Stimulated activated naive CD8-positive, alpha-beta T cell treated with anti-CD3 and anti-CD28 coated beads, Interleukin-15, Interleukin-2, amounts not matched to agents 100 U/mL and 50 U/mL, for 24 hours (primary cell): ENCODE measurements at regions not wholly inside any gene's neighbourhood (a gene's known extent, or its start where the extent isn't known, plus 50 kb on each side); places are given as distances from the start of the nearest gene placed in this dataset.
"Not testable (repeated sequence)": the region's sequence is repeated elsewhere in the genome, so short reads cannot be mapped to it uniquely, and the experiment has no call there.

Experiments used
- ATAC-seq: fragments of 150-1000 bp; cut with Tn5 transposase; one replicate; pipeline ENCODE4 v1.10.0; 2021
- DNase-seq: peaks from one replicate; pipeline ENCODE4 v3.0.0; 2021

GRCh38 chr2:77834360-77835002, 312.3 kb upstream of the LRRTM4 start:
- DNase-seq: no peak
- ATAC-seq: no peak

- DNase-seq (no peak), ATAC-seq (no peak)
Measured at GRCh38 chr2:77838441-77838840, 316.3 kb upstream of the LRRTM4 start.

- DNase-seq (no peak), ATAC-seq (no peak)
Measured at GRCh38 chr2:77839102-77839501, 316.9 kb upstream of the LRRTM4 start.

GRCh38 chr2:77862120-77862519, 339.9 kb upstream of the LRRTM4 start:
- ATAC-seq (no peak), DNase-seq (no peak)

DNA sequence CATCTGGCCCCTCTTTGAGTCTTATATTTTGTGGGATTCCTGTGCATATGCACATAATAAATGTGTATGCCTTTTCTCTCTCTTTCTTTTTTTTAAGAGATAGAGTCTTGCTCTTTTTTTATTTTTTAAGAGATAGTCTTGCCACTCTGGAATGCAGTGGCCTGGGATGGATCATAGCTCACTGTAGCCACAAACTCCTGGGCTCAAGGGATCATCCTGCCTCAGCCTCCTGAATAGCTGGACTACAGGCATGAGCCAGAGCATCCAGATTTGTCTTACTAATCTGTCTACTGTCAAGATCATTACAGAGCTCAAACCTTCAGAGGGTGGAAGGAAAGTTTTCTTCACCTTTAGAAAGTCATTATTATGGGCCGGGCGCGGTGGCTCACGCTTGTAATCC, 342.2 kb upstream of the LRRTM4 start:
- ATAC-seq (no peak), DNase-seq (no peak)

DNA sequence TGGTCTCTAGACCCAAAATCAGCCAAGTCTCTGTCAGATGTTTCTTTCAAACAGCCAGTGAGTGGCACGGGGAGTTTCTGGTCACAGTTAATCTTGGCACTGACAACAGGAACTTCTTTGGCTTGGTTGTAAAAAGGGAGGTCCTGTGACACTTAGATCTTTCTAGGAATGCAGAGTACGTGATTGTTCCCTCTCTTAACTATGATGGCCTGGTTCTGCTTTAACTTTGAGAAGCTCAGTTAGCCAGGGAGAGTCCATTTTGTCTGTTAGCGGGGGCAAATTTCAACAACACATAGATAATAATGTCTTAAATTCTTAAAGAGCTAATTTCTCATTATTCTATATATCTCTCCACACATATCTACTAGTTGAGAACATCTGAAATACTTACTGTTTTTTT, 344.5 kb upstream of the LRRTM4 start:
- ATAC-seq (no peak), DNase-seq (no peak)

DNA sequence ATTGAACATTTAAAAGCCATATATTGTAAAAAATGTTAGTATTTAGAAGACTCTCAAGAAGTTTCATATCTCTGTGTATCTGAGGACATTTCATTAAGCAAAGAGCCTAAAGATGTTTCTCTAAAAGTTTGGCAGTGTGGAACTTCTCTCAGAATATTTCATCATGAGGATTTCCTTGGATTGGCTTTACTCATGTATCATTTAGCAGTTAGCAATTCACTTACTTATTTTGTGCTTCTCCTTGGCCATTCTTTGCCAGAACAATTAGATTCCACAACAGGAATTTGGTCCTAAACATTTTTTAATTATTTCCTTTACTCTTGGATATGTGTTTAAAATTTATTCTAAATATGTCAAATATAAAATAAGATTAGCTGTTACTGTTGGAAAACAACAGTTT, 345.0 kb upstream of the LRRTM4 start:
- DNase-seq: no peak
- no peak for ATAC-seq

DNA sequence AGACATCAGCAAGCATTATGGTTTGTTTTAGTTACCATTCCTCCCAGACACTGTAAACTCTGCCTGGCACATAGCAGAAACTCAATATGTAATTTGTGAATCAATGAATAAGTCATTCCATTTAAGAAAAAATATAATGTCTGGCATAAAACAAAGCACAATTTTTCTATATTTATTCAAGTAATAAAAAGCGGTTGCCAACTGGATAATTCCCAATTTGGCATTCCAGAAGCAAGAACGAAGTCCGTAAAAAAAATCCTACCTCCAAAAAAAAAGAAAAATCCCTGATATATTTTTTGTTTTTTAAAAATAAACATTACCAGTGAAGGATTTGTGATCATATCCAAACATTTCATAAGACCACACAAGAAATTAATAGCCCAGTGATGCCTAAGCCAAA, 351.3 kb upstream of the LRRTM4 start:
- DNase-seq (no peak), ATAC-seq (no peak)

DNA sequence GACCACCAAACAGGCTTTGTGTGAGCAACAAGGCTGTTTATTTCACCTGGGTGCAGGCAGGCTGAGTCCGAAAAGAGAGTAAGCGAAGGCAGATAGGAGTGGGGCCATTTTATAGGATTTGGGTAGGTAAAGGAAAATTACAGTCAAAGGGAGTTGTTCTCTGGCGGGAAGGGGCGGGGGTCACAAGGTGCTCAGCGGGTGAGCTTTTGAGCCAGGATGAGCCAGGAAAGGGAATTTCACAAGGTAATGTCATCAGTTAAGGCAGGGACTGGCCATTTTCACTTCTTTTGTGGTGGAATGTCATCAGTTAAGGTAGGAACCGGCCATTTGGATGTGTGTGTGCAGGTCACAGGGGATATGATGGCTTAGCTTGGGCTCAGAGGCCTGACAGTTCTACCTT, 378.0 kb upstream of the LRRTM4 start:
- not testable (repeated sequence) for DNase-seq, ATAC-seq

DNA sequence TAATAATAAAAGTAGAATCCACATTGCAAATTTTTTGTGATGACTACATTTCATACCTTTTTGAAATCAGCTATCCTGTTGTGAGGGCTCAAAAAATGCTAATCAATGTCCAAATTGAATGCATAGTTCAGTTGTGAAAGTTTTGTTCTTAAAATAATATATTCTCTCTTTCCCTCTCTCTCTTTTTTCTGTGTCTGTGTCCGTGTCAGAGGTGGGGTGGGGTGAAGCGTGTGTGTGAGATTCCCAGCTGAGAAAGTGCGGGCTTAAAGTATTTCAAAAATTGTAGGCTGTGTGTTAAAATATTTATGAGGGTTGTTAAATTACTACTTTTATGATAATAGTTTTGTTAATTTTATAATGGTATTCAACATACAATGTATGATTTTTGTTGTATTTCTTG, 388.0 kb upstream of the LRRTM4 start:
- ATAC-seq: no peak
- no peak for DNase-seq

DNA sequence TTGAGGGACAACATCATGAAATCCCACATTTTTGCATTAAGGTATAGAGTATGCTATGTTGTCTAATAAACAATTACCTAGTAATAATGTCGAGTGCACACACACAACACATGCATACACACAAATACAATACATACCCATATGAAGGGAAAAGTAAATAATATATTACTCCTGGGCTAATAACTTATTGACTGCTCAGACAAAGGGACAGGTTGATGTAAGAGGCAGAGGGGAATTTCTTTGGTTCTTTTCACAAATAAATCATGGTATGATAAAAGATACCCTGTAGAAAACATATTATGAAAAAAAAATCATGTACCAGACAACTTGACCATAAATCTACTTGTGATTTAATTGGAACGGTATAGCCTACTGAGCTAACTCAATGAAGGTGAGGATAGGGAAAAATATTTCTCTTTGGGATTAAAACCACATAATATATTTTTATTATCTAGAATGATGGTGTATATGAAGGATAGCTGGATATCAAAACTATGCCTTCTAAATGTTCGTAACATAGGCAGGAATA, 398.7 kb upstream of the LRRTM4 start:
- ATAC-seq: no peak
- DNase-seq: no peak

- ATAC-seq (no peak), DNase-seq (no peak)
Measured at GRCh38 chr2:77922567-77922966, 400.4 kb upstream of the LRRTM4 start.

DNA sequence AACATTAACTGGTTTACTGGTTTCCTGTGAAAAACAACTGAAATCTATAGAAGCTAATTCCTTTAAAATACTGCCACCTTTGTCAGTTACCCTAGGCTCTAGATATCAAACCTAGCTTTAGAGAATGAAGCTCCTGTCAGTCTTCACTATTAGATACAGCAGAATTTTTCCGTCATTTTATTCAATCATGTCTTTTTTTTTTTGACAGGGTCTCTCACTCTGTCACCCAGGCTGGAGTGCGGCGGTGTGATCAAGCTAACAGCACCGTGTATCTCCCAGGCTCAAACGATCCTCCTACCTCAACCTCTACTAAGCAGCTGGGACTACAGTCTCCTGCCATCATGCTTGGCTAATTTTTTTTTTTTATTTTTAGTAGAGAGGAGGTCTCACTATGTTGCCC, 415.2 kb upstream of the LRRTM4 start:
- no peak for DNase-seq
- no peak for ATAC-seq

- no peak for DNase-seq
- ATAC-seq: no peak
Measured at GRCh38 chr2:77938462-77938861, 416.3 kb upstream of the LRRTM4 start.

- DNase-seq (no peak), ATAC-seq (no peak)
Measured at GRCh38 chr2:77939370-77939769, 417.2 kb upstream of the LRRTM4 start.

GRCh38 chr2:77939801-77940200, 417.6 kb upstream of the LRRTM4 start:
- no peak for ATAC-seq
- no peak for DNase-seq

DNA sequence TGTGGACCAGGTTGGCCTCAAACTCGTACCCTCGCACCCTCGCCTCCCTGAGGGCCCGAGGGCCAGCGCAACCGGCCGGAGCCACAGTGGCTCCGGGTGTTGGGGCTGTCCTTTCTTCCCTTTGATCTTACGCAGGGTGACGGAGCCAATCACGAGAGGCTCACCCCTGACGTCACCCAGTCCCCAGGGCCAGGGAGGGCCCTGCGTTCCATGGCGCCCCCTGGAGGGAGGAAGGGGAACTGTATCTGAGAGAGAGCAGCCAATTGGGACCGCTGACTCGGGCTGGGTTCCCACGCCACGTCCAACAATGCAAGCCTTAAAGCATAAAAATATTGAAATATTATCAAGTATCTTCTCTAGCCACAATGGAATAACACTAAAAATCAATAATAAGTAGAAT, 432.8 kb upstream of the LRRTM4 start:
- ATAC-seq (no peak), DNase-seq (no peak)

- ATAC-seq: no peak
- DNase-seq: no peak
Measured at GRCh38 chr2:77962943-77963342, 440.8 kb upstream of the LRRTM4 start.

DNA sequence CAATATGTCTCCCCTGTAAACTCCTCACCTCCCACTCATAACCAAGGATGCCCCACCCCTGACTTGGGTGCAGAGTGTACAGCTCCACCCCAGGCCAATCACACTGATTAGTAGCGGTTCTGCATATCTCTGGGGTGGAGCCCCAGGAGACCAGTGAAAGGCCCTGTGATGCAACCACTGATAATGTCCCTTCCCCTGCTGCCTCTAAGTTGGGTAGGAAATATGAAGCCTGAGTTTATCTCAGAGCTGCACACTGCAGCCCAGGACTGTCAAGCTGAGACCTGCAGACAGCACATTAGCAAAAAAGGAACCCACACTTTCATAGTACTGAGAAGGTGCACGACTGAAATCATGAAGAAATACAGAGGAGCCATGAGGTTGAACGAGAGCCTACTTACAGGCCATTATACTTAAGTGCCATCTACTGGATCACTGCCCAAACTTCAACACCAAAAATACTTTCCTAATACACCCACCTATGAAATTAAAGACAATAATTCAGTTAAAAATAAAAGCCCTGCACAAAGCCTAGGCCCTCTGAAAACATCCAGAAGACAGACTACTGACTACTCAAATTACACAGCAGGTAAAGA, 455.4 kb upstream of the LRRTM4 start:
- DNase-seq (no peak), ATAC-seq (no peak)

- no peak for ATAC-seq
- no peak for DNase-seq
Measured at GRCh38 chr2:77995161-77995560, 473.0 kb upstream of the LRRTM4 start.

GRCh38 chr2:77999376-77999775, 477.2 kb upstream of the LRRTM4 start:
- no peak for DNase-seq

GRCh38 chr2:78009289-78009688, 487.1 kb upstream of the LRRTM4 start:
- DNase-seq: no peak
- ATAC-seq: no peak

More at GRCh38 chr2:77999376-77999775, 477.2 kb upstream of the LRRTM4 start:
- ATAC-seq: no peak

GRCh38 chr2:78011251-78011650, 489.1 kb upstream of the LRRTM4 start:
- DNase-seq (no peak), ATAC-seq (no peak)

- ATAC-seq (no peak), DNase-seq (no peak)
Measured at GRCh38 chr2:78020491-78020890, 498.3 kb upstream of the LRRTM4 start.
